T-helper 2 cell treated with Interferon-gamma antibody and Interleukin-4, amounts not matched to agents 5 μg/mL and 100 μg/mL, for 36 hours (primary cell): ENCODE measurements at regions not wholly inside any gene's neighbourhood (a gene's known extent, or its start where the extent isn't known, plus 50 kb on each side); places are given as distances from the start of the nearest gene placed in this dataset.

Source experiments
- DNase-seq: peaks from one replicate; pipeline ENCODE4 v3.0.0; 2021; ENCODE audit warnings: low spot score
- H3K27ac Mint-ChIP-seq: one replicate; pipeline ENCODE4 v1.8.0; 2021; ENCODE audit warnings: mild to moderate bottlenecking, mixed read lengths
- H3K27me3 Mint-ChIP-seq: one replicate; pipeline ENCODE4 v1.8.0; 2021; ENCODE audit warnings: low read depth, mixed read lengths
- H3K36me3 Mint-ChIP-seq: one replicate; pipeline ENCODE4 v1.8.0; 2021; ENCODE audit warnings: low read depth, mixed read lengths
- H3K4me1 Mint-ChIP-seq: one replicate; pipeline ENCODE4 v1.8.0; 2021; ENCODE audit warnings: low read depth, mixed read lengths
- H3K4me3 Mint-ChIP-seq: one replicate; pipeline ENCODE4 v1.8.0; 2022; ENCODE audit warnings: mild to moderate bottlenecking, moderate library complexity, mixed read lengths
- H3K9me3 Mint-ChIP-seq: one replicate; pipeline ENCODE4 v1.8.0; 2021; ENCODE audit warnings: mixed read lengths

DNA sequence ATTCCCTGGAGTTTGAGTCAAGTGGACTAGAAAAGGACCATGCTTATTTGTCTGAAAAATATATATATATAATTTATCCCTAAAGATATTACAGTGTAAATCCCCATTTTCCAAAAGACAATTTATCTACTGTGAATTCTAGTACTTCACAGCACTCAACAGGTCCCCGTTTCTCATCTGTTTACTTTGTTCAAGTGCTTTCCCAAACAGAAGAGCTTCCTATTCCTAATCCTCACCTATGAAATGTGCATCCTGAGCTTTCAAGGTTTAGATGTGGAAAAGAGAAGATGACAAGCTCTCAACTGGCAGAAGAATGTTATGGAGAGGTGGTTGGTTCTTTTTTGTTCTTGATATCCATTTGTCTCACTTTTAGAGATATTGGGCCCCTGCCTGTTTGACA is 401.6 kb upstream of the ZNF608 start:
- no peaks in the 10 kb centered on the region for H3K27me3 Mint-ChIP-seq
- no peak for DNase-seq
- no peaks in the 10 kb centered on the region for H3K36me3 Mint-ChIP-seq
- no peak overlapping the region for H3K4me3 Mint-ChIP-seq
- no peak overlapping the region for H3K27ac Mint-ChIP-seq
- no peaks in the 10 kb centered on the region for H3K4me1 Mint-ChIP-seq
- H3K9me3 Mint-ChIP-seq: no peaks in the 10 kb centered on the region

DNA sequence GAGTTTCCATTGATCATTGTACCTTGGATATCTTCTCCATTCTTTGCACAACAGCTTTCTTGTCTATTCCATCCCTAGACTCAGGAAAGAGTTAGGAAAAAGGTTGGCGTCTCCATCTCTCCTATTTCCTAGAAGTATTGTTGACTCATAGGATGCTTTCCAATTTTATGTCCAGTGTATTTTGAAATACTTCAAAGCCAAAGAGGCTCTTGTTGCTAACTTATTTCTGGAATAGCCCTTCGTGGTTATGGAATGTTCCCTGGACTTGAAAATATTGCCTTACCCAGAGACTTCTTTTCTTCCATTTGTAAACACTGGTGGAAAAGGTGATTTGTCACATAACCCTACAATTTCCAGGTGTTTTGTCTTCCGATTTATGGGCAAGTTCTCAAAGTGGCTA is 402.3 kb upstream of the ZNF608 start:
- no peak overlapping the region for H3K4me3 Mint-ChIP-seq
- H3K27ac Mint-ChIP-seq: no peak overlapping the region
- no peaks in the 10 kb centered on the region for H3K4me1 Mint-ChIP-seq
- no peak for DNase-seq
- no peaks in the 10 kb centered on the region for H3K27me3 Mint-ChIP-seq
- H3K9me3 Mint-ChIP-seq: no peaks in the 10 kb centered on the region
- H3K36me3 Mint-ChIP-seq: no peaks in the 10 kb centered on the region

DNA sequence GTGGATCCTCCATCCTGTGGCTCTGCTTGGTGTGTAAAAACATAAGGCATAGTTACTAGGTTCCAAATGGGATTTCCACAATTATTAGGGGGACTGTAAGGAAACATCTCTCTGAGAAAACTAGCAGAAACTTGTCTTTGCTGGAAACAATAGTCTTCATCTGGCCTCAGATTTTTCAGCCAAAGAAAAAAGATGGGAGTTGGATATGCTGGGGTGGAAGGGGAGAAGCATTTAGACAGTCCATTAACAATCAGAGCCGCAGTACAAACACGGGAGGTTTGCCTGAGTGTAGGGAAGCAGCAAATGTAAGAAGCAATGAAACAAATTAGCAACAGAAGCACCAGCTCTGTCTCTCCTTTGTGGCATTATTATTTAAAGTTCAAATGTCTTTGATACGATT is 402.7 kb upstream of the ZNF608 start:
- no peak overlapping the region for H3K27ac Mint-ChIP-seq
- no peak overlapping the region for H3K4me3 Mint-ChIP-seq
- no peak for DNase-seq
- H3K27me3 Mint-ChIP-seq: no peaks in the 10 kb centered on the region
- H3K36me3 Mint-ChIP-seq: no peaks in the 10 kb centered on the region
- no peaks in the 10 kb centered on the region for H3K9me3 Mint-ChIP-seq
- H3K4me1 Mint-ChIP-seq: no peaks in the 10 kb centered on the region

DNA sequence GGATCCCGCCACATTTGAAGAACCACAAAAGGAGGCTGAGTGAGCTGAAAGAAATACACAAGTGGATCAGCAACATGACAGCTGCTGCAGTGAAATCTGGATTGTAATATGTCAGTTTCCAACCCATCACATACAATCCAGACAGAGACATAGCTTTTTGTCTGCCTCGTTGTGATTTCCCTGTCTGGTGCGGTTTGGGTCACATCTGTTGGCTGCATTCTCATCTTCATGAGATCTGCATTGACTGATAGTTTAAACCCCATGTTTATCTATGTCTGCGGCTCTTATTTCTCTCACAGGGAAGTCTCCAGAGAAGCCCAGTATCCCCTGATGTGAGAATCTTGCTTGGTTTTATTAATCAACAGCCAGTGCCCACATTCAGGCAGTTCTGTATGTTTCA is 403.1 kb upstream of the ZNF608 start:
- H3K4me3 Mint-ChIP-seq: no peak overlapping the region
- H3K27me3 Mint-ChIP-seq: no peaks in the 10 kb centered on the region
- H3K9me3 Mint-ChIP-seq: no peaks in the 10 kb centered on the region
- H3K4me1 Mint-ChIP-seq: no peaks in the 10 kb centered on the region
- H3K27ac Mint-ChIP-seq: no peak overlapping the region
- no peak for DNase-seq
- H3K36me3 Mint-ChIP-seq: no peaks in the 10 kb centered on the region

- DNase-seq: no peak
- no peak overlapping the region for H3K27ac Mint-ChIP-seq
Measured at GRCh38 chr5:125150041-125150669, 403.7 kb upstream of the ZNF608 start.

GRCh38 chr5:125151150-125151900 is 404.9 kb upstream of the ZNF608 start:
- Mint-ChIP-seq H3K4me1 (no peaks in the 10 kb centered on the region), H3K4me3 (no peak overlapping the region), H3K36me3 (no peaks in the 10 kb centered on the region), H3K9me3 (no peaks in the 10 kb centered on the region), H3K27me3 (no peaks in the 10 kb centered on the region), H3K27ac (no peak overlapping the region)
- DNase-seq: no peak

More at GRCh38 chr5:125150041-125150669, 403.7 kb upstream of the ZNF608 start:
- Mint-ChIP-seq H3K36me3 (no peaks in the 10 kb centered on the region), H3K4me3 (no peak overlapping the region), H3K4me1 (no peaks in the 10 kb centered on the region), H3K27me3 (no peaks in the 10 kb centered on the region), H3K9me3 (no peaks in the 10 kb centered on the region)

GRCh38 chr5:125152044-125152443 is 405.6 kb upstream of the ZNF608 start:
- DNase-seq: no peak
- no peaks in the 10 kb centered on the region for H3K4me1 Mint-ChIP-seq
- H3K4me3 Mint-ChIP-seq: no peak overlapping the region
- no peaks in the 10 kb centered on the region for H3K9me3 Mint-ChIP-seq
- no peaks in the 10 kb centered on the region for H3K27me3 Mint-ChIP-seq
- H3K36me3 Mint-ChIP-seq: no peaks in the 10 kb centered on the region
- no peak overlapping the region for H3K27ac Mint-ChIP-seq

GRCh38 chr5:125152461-125153189 is 406.2 kb upstream of the ZNF608 start:
- H3K27ac Mint-ChIP-seq: no peak overlapping the region

GRCh38 chr5:125153231-125153630 is 406.8 kb upstream of the ZNF608 start:
- DNase-seq: no peak
- no peaks in the 10 kb centered on the region for H3K36me3 Mint-ChIP-seq
- no peak overlapping the region for H3K27ac Mint-ChIP-seq
- H3K27me3 Mint-ChIP-seq: no peaks in the 10 kb centered on the region
- no peak overlapping the region for H3K4me3 Mint-ChIP-seq
- H3K4me1 Mint-ChIP-seq: no peaks in the 10 kb centered on the region
- H3K9me3 Mint-ChIP-seq: no peaks in the 10 kb centered on the region

More at GRCh38 chr5:125152461-125153189, 406.2 kb upstream of the ZNF608 start:
- no peak for DNase-seq
- Mint-ChIP-seq H3K36me3 (no peaks in the 10 kb centered on the region), H3K4me1 (no peaks in the 10 kb centered on the region), H3K27me3 (no peaks in the 10 kb centered on the region), H3K9me3 (no peaks in the 10 kb centered on the region), H3K4me3 (no peak overlapping the region)

GRCh38 chr5:125154301-125155110 is 408.1 kb upstream of the ZNF608 start:
- Mint-ChIP-seq H3K4me3 (no peak overlapping the region), H3K4me1 (no peaks in the 10 kb centered on the region), H3K27me3 (no peaks in the 10 kb centered on the region), H3K27ac (no peak overlapping the region), H3K36me3 (no peaks in the 10 kb centered on the region), H3K9me3 (no peaks in the 10 kb centered on the region)
- DNase-seq: no peak

- no peaks in the 10 kb centered on the region for H3K4me1 Mint-ChIP-seq
- H3K9me3 Mint-ChIP-seq: peaks cover 19% of the 10 kb centered on the region
- no peak for DNase-seq
- H3K27ac Mint-ChIP-seq: no peak overlapping the region
- no peaks in the 10 kb centered on the region for H3K36me3 Mint-ChIP-seq
- no peaks in the 10 kb centered on the region for H3K27me3 Mint-ChIP-seq
- no peak overlapping the region for H3K4me3 Mint-ChIP-seq
Measured at GRCh38 chr5:125160787-125161502, 414.5 kb upstream of the ZNF608 start.

DNA sequence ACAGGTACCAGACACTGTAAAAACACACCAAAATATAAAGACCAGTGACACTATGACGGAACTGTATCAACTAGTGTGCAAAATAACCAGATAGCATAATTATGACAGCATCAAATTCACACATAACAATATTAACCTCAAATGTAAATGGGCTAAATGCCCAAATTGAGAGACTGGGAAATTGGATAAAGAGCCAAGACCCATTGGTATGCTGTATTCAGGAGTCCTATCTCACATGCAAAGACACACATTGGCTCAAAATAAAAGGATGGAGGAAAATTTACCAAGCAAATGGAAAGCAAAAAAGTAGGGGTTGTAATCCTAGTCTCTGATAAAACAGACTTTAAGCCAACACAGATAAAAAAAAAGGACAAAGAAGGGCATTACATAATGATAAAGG is 416.3 kb upstream of the ZNF608 start:
- Mint-ChIP-seq H3K27ac (no peak overlapping the region), H3K36me3 (no peaks in the 10 kb centered on the region)

GRCh38 chr5:125169396-125169795 is 423.0 kb upstream of the ZNF608 start:
- Mint-ChIP-seq H3K27ac (no peak overlapping the region), H3K27me3 (no peaks in the 10 kb centered on the region)

More for the DNA sequence above, 416.3 kb upstream of the ZNF608 start:
- Mint-ChIP-seq H3K9me3 (peaks cover 23% of the 10 kb centered on the region), H3K27me3 (no peaks in the 10 kb centered on the region), H3K4me3 (no peak overlapping the region), H3K4me1 (no peaks in the 10 kb centered on the region)
- no peak for DNase-seq

More at GRCh38 chr5:125169396-125169795, 423.0 kb upstream of the ZNF608 start:
- Mint-ChIP-seq H3K4me1 (no peaks in the 10 kb centered on the region), H3K36me3 (no peaks in the 10 kb centered on the region), H3K4me3 (no peak overlapping the region), H3K9me3 (peaks cover 12% of the 10 kb centered on the region)
- no peak for DNase-seq
